HEK293T (cell line): ENCODE measurements at regions not wholly inside any gene's neighbourhood (a gene's known extent, or its start where the extent isn't known, plus 50 kb on each side); places are given as distances from the start of the nearest gene placed in this dataset.

Experiments used
- CTCF ChIA-PET: fragments of 350-600 bp; formaldehyde crosslinking; extraction: SDS; loops from one replicate; lab custom pipeline; 2021; ENCODE audit warnings: antibody characterized with exemption, inconsistent platforms; lab: Yijun Ruan, JAX
- POLR2A ChIA-PET: fragments of 350-600 bp; formaldehyde crosslinking; extraction: SDS; loops from one replicate; lab custom pipeline; 2020; ENCODE audit warnings: antibody characterized with exemption, inconsistent platforms; lab: Yijun Ruan, JAX
- DNase-seq: peaks from one replicate; pipeline ENCODE4 v3.0.0; 2012; ENCODE audit warnings: mixed read lengths; ENCODE audit errors: extremely low spot score
- ARNT ChIP-seq: fragments of 450-650 bp; IDR thresholded peaks from 2 replicates; pipeline ENCODE4 v1.6.1; 2017; ENCODE audit warnings: mild to moderate bottlenecking
- BHLHE40 ChIP-seq: fragments of 450-650 bp; IDR thresholded peaks from 2 replicates; pipeline ENCODE4 v1.6.1; 2016; ENCODE audit warnings: mild to moderate bottlenecking, moderate library complexity, borderline replicate concordance
- CTBP1 ChIP-seq: fragments of 450-650 bp; IDR thresholded peaks from 2 replicates; pipeline ENCODE4 v1.6.1; 2016; ENCODE audit warnings: borderline replicate concordance
- ELF4 ChIP-seq: fragments of 450-650 bp; IDR thresholded peaks from 2 replicates; pipeline ENCODE4 v1.6.1; 2017; ENCODE audit warnings: antibody characterized with exemption
- FOXA1 ChIP-seq: fragments of 450-650 bp; IDR thresholded peaks from 2 replicates; pipeline ENCODE4 v1.6.1; 2016; ENCODE audit warnings: mild to moderate bottlenecking
- FOXK2 ChIP-seq: fragments of 450-650 bp; IDR thresholded peaks from 2 replicates; pipeline ENCODE4 v1.6.1; 2016; ENCODE audit warnings: mild to moderate bottlenecking
- FOXM1 ChIP-seq: fragments of 450-650 bp; IDR thresholded peaks from 2 replicates; pipeline ENCODE4 v1.6.1; 2017; ENCODE audit warnings: mild to moderate bottlenecking, borderline replicate concordance
- HDGF ChIP-seq: fragments of 450-650 bp; IDR thresholded peaks from 2 replicates; pipeline ENCODE4 v1.6.1; 2017; ENCODE audit warnings: antibody characterized with exemption, borderline replicate concordance
- L3MBTL2 ChIP-seq: fragments of 450-650 bp; conservative IDR thresholded peaks from 2 replicates; pipeline ENCODE4 v1.6.1; 2016; ENCODE audit warnings: mild to moderate bottlenecking
- LEF1 ChIP-seq: fragments of 450-650 bp; IDR thresholded peaks from 2 replicates; pipeline ENCODE4 v1.6.1; 2017; ENCODE audit warnings: mild to moderate bottlenecking, borderline replicate concordance
- NFRKB ChIP-seq: fragments of 450-650 bp; IDR thresholded peaks from 2 replicates; pipeline ENCODE4 v1.6.1; 2016; ENCODE audit warnings: mild to moderate bottlenecking, moderate library complexity
- PKNOX1 ChIP-seq: fragments of 450-650 bp; IDR thresholded peaks from 2 replicates; pipeline ENCODE4 v1.6.1; 2016
- SP1 ChIP-seq: fragments of 450-650 bp; IDR thresholded peaks from 2 replicates; pipeline ENCODE4 v1.6.1; 2017
- SUZ12 ChIP-seq: fragments of 450-650 bp; IDR thresholded peaks from 2 replicates; pipeline ENCODE4 v1.6.1; 2016; ENCODE audit warnings: mild to moderate bottlenecking
- TARDBP ChIP-seq: fragments of 450-650 bp; IDR thresholded peaks from 2 replicates; pipeline ENCODE4 v1.6.1; 2016
- ZNF384 ChIP-seq: fragments of 450-650 bp; IDR thresholded peaks from 2 replicates; pipeline ENCODE4 v1.6.1; 2016

GRCh38 chr6:133754298-133754697 lies 134.6 kb upstream of the TCF21 start:
- ChIA-PET POLR2A (no interaction called here), CTCF (no interaction called here)
- DNase-seq: no peak
- TF ChIP-seq ZNF384: no peak
- TF ChIP-seq FOXA1: no peak
- TF ChIP-seq SP1: no peak
- no peak for TF ChIP-seq FOXK2
- no peak for TF ChIP-seq BHLHE40
- no peak for TF ChIP-seq NFRKB
- TF ChIP-seq L3MBTL2: no peak
- no peak for TF ChIP-seq PKNOX1
- no peak for TF ChIP-seq SUZ12
- TF ChIP-seq HDGF: no peak

GRCh38 chr6:133756078-133756695 lies 132.7 kb upstream of the TCF21 start:
- DNase-seq: no peak

GRCh38 chr6:133757335-133757734 lies 131.6 kb upstream of the TCF21 start:
- CTCF ChIA-PET: no interaction called here
- POLR2A ChIA-PET: no interaction called here
- no peak for DNase-seq
- TF ChIP-seq L3MBTL2: no peak
- no peak for TF ChIP-seq HDGF
- TF ChIP-seq FOXA1: no peak
- no peak for TF ChIP-seq NFRKB
- no peak for TF ChIP-seq SP1
- TF ChIP-seq FOXM1: no peak
- TF ChIP-seq ELF4: no peak
- no peak for TF ChIP-seq FOXK2

More at GRCh38 chr6:133756078-133756695, 132.7 kb upstream of the TCF21 start:
- CTCF ChIA-PET: interaction anchor here (0.6 kb wide), 1 partner anchor 270 kb away, joined by 3 read pairs; no protein-coding TSS in a partner anchor
- TF ChIP-seq L3MBTL2 (no peak), CTBP1 (no peak), ARNT (no peak), PKNOX1 (peak; percentile 39; the same call in 1 of the 2 replicates), BHLHE40 (no peak), ELF4 (no peak), TARDBP (no peak), FOXA1 (no peak)
- POLR2A ChIA-PET: no interaction called here

- ChIA-PET CTCF (no interaction called here), POLR2A (no interaction called here)
- DNase-seq: no peak
- TF ChIP-seq BHLHE40 (no peak), TARDBP (no peak), CTBP1 (no peak), FOXA1 (no peak), HDGF (no peak), PKNOX1 (no peak), FOXM1 (no peak), FOXK2 (no peak), SP1 (no peak), ARNT (no peak), L3MBTL2 (no peak), SUZ12 (no peak), ZNF384 (no peak), ELF4 (no peak), LEF1 (no peak), NFRKB (no peak)
These were observed 130.0 kb upstream of the TCF21 start for GRCh38 chr6:133758815-133759335.

GRCh38 chr6:133759524-133759923 lies 129.4 kb upstream of the TCF21 start:
- no peak for DNase-seq
- TF ChIP-seq PKNOX1: no peak
- no peak for TF ChIP-seq TARDBP
- TF ChIP-seq SP1: no peak
- no peak for TF ChIP-seq LEF1
- CTCF ChIA-PET: no interaction called here
- POLR2A ChIA-PET: no interaction called here

GRCh38 chr6:133761706-133762105 lies 127.2 kb upstream of the TCF21 start:
- POLR2A ChIA-PET: no interaction called here
- no peak for DNase-seq
- CTCF ChIA-PET: no interaction called here
- TF ChIP-seq HDGF: no peak
- no peak for TF ChIP-seq FOXK2
- no peak for TF ChIP-seq NFRKB
- TF ChIP-seq FOXA1: no peak
- no peak for TF ChIP-seq L3MBTL2
- no peak for TF ChIP-seq SUZ12
